B cell (primary cell): ENCODE measurements at regions not wholly inside any gene's neighbourhood (a gene's known extent, or its start where the extent isn't known, plus 50 kb on each side); places are given as distances from the start of the nearest gene placed in this dataset.

Source experiments
- CTCF ChIP-seq: fragments of 200-600 bp; IDR thresholded peaks from one replicate; pipeline ENCODE4 v1.8.0; 2022; ENCODE audit warnings: antibody characterized with exemption, mild to moderate bottlenecking
- EZH2 ChIP-seq: IDR thresholded peaks from 2 replicates; pipeline ENCODE4 v1.6.1; 2012; ENCODE audit warnings: borderline replicate concordance, low read depth, mild to moderate bottlenecking, moderate library complexity, low read length; ENCODE audit not compliant: insufficient read depth, poor library complexity, severe bottlenecking

GRCh38 chr15:66963084-66963483 lies 102.3 kb upstream of the SMAD3 start:
- TF ChIP-seq CTCF (no peak), EZH2 (no peak)
